A549 (cell line): ENCODE measurements at regions not wholly inside any gene's neighbourhood (a gene's known extent, or its start where the extent isn't known, plus 50 kb on each side); places are given as distances from the start of the nearest gene placed in this dataset.
"Not testable (repeated sequence)": the region's sequence is repeated elsewhere in the genome, so short reads cannot be mapped to it uniquely, and the experiment has no call there.

Source experiments
- ATAC-seq, 2 experiments: fragments of 200-7000 bp in 1 of 2; fragments of >200 bp in 1 of 2; cut with Nextera tagmentation in 1 of 2; cut with Tn5 transposase in 1 of 2; 3 replicates each; pipeline versions ENCODE4 v1.8.0 to v1.9.1; 2018 to 2020; ENCODE audit warnings: mild to moderate bottlenecking in 1 of 2, moderate library complexity in 1 of 2
- CTCF ChIA-PET: fragments of 300-600 bp; sonication (Branson Sonifier 250); formaldehyde crosslinking; extraction: SDS; loops from one replicate; lab custom pipeline; 2021; ENCODE audit warnings: antibody characterized with exemption, inconsistent platforms; lab: Yijun Ruan, JAX
- POLR2A ChIA-PET: fragments of 350-600 bp; formaldehyde crosslinking; extraction: SDS; loops from one replicate; lab custom pipeline; 2021; ENCODE audit warnings: antibody characterized with exemption, inconsistent platforms; lab: Yijun Ruan, JAX
- DNase-seq, 2 experiments: peaks; one replicate each; pipeline versions ENCODE4 v3.0.0 to v3.0.0-alpha.2; 2011 to 2016; ENCODE audit warnings: low read depth in 1 of 2, low spot score in 1 of 2
- FAIRE-seq: peaks from 2 replicates; lab custom pipeline; 2011; peaks lifted over from hg19 to GRCh38; lab: Jason Lieb, UNC
- H3K27ac ChIP-seq, 2 experiments: fragments of >200 bp; sonication (Bioruptor Twin); formaldehyde crosslinking; 3 replicates each; pipeline ENCODE4 v1.5.1; 2016 to 2017
- H3K4me1 ChIP-seq: fragments of >200 bp; sonication (Bioruptor Twin); formaldehyde crosslinking; 3 replicates; pipeline ENCODE4 v1.6.1; 2016
- H3K4me2 ChIP-seq: fragments of >200 bp; sonication (Bioruptor Twin); formaldehyde crosslinking; 3 replicates; pipeline ENCODE4 v1.6.1; 2016
- H3K4me3 ChIP-seq: fragments of >200 bp; sonication (Bioruptor Twin); formaldehyde crosslinking; 3 replicates; pipeline ENCODE4 v1.5.1; 2016
- H3K9me3 ChIP-seq: fragments of >200 bp; sonication (Bioruptor Twin); formaldehyde crosslinking; 3 replicates; pipeline ENCODE4 v1.6.1; 2016
- BHLHE40 ChIP-seq: IDR thresholded peaks from 2 replicates; pipeline ENCODE4 v1.6.1; 2012; ENCODE audit warnings: low read depth, low read length, inconsistent platforms
- CBX2 ChIP-seq: fragments of 200-600 bp; sonication (generic); IDR thresholded peaks from 2 replicates; pipeline ENCODE4 v1.6.1; 2016; ENCODE audit warnings: low read depth, mild to moderate bottlenecking, borderline replicate concordance
- CBX8 ChIP-seq: fragments of 200-600 bp; sonication (generic); IDR thresholded peaks from 2 replicates; pipeline ENCODE4 v1.6.1; 2016
- CEBPB ChIP-seq, 2 experiments: fragments of >200 bp in 1 of 2; sonication (Bioruptor Twin) in 1 of 2; formaldehyde crosslinking in 1 of 2; IDR thresholded peaks; 2 replicates each; pipeline ENCODE4 v1.6.1; 2012 to 2016
- EHMT2 ChIP-seq: fragments of 200-600 bp; sonication (generic); IDR thresholded peaks from 2 replicates; pipeline ENCODE4 v1.6.1; 2016; ENCODE audit warnings: antibody characterized with exemption, low read depth, mild to moderate bottlenecking, moderate library complexity
- FOSL2 ChIP-seq, 2 experiments: fragments of 450-650 bp in 1 of 2; fragments of >200 bp in 1 of 2; sonication (Bioruptor Twin) in 1 of 2; formaldehyde crosslinking; IDR thresholded peaks; 2 replicates each; pipeline versions ENCODE4 v1.5.0 to v1.6.1; 2016 to 2020; ENCODE audit warnings: mild to moderate bottlenecking in 1 of 2, moderate library complexity in 1 of 2
- FOXS1 ChIP-seq: fragments of 250-450 bp; sonication (Bioruptor Pico); IDR thresholded peaks from 2 replicates; pipeline ENCODE4 v1.5.0; 2020; ENCODE audit warnings: mild to moderate bottlenecking, moderate library complexity
- HEYL ChIP-seq: fragments of 250-450 bp; sonication (Bioruptor Pico); IDR thresholded peaks from 2 replicates; pipeline ENCODE4 v1.8.0; 2021; ENCODE audit warnings: mild to moderate bottlenecking, moderate library complexity
- HOXA7 ChIP-seq: fragments of 250-450 bp; sonication (Bioruptor Pico); IDR thresholded peaks from 2 replicates; pipeline ENCODE4 v1.5.0; 2020; ENCODE audit warnings: mild to moderate bottlenecking, moderate library complexity
- HOXB13 ChIP-seq: fragments of 250-450 bp; sonication (Bioruptor Pico); IDR thresholded peaks from 2 replicates; pipeline ENCODE4 v1.5.0; 2020; ENCODE audit warnings: low read depth, mild to moderate bottlenecking, moderate library complexity
- JUN ChIP-seq, 2 experiments: fragments of >200 bp; sonication (Bioruptor Twin); formaldehyde crosslinking; IDR thresholded peaks; 2 replicates in 1 of 2; 3 replicates in 1 of 2; pipeline ENCODE4 v1.6.1; 2016 to 2017
- JUNB ChIP-seq: fragments of >200 bp; sonication (Bioruptor Twin); formaldehyde crosslinking; IDR thresholded peaks from 2 replicates; pipeline ENCODE4 v1.6.1; 2016
- KDM1A ChIP-seq: fragments of 200-600 bp; sonication (generic); IDR thresholded peaks from 2 replicates; pipeline ENCODE4 v1.6.1; 2016; ENCODE audit warnings: low read depth, mild to moderate bottlenecking
- PHF8 ChIP-seq: fragments of 200-600 bp; sonication (generic); IDR thresholded peaks from 2 replicates; pipeline ENCODE4 v1.6.1; 2016; ENCODE audit warnings: low read depth, mild to moderate bottlenecking, antibody characterized with exemption, moderate library complexity, borderline replicate concordance
- RAD21 ChIP-seq, 2 experiments: fragments of >200 bp in 1 of 2; sonication (Bioruptor Twin) in 1 of 2; formaldehyde crosslinking in 1 of 2; IDR thresholded peaks in 1 of 2; conservative IDR thresholded peaks in 1 of 2; 2 replicates in 1 of 2; 3 replicates in 1 of 2; pipeline ENCODE4 v1.6.1; 2012 to 2018; ENCODE audit warnings: inconsistent platforms in 1 of 2
- RARB ChIP-seq: fragments of 250-450 bp; sonication (Bioruptor Pico); IDR thresholded peaks from 2 replicates; pipeline ENCODE4 v1.8.0; 2021; ENCODE audit warnings: mild to moderate bottlenecking, moderate library complexity
- ZFP36 ChIP-seq: fragments of 450-650 bp; IDR thresholded peaks from 2 replicates; pipeline ENCODE4 v1.6.1; 2014; ENCODE audit warnings: borderline replicate concordance; ENCODE audit not compliant: partially characterized antibody
- ZNF302 ChIP-seq: fragments of 250-450 bp; sonication (Bioruptor Pico); IDR thresholded peaks from 2 replicates; pipeline ENCODE4 v1.9.0; 2021; ENCODE audit warnings: inconsistent platforms, mild to moderate bottlenecking, moderate library complexity
- WGBS: methylation state at CpG from one replicate; pipeline ENCODE4 v1.1.6; 2017; ENCODE audit errors: missing lambda C conversion rate; 5-methylcytosine and 5-hydroxymethylcytosine counted together
- TF ChIP-seq, protein P1 (sequence below): fragments of >200 bp; sonication (Bioruptor Twin); formaldehyde crosslinking; IDR thresholded peaks from 3 replicates; pipeline ENCODE4 v1.6.1; 2016
- TF ChIP-seq, protein P2 (sequence below): fragments of 450-650 bp; IDR thresholded peaks from 2 replicates; pipeline ENCODE4 v1.6.1; 2014; ENCODE audit warnings: antibody characterized with exemption
- TF ChIP-seq, protein P3 (sequence below): fragments of >200 bp; sonication (Bioruptor Twin); formaldehyde crosslinking; IDR thresholded peaks from 3 replicates; pipeline ENCODE4 v1.5.1; 2016
- TF ChIP-seq, protein P4 (sequence below): IDR thresholded peaks from 2 replicates; pipeline ENCODE4 v1.6.1; 2012
- TF ChIP-seq, protein P5 (sequence below): fragments of 250-450 bp; sonication (Bioruptor Pico); IDR thresholded peaks from 2 replicates; pipeline ENCODE4 v1.5.0; 2020; ENCODE audit warnings: low read depth, mild to moderate bottlenecking, moderate library complexity
- TF ChIP-seq, protein P6 (sequence below): fragments of 150-350 bp; IDR thresholded peaks from 2 replicates; pipeline ENCODE4 v1.6.1; 2014; ENCODE audit warnings: low read depth, mild to moderate bottlenecking, low read length

DNA sequence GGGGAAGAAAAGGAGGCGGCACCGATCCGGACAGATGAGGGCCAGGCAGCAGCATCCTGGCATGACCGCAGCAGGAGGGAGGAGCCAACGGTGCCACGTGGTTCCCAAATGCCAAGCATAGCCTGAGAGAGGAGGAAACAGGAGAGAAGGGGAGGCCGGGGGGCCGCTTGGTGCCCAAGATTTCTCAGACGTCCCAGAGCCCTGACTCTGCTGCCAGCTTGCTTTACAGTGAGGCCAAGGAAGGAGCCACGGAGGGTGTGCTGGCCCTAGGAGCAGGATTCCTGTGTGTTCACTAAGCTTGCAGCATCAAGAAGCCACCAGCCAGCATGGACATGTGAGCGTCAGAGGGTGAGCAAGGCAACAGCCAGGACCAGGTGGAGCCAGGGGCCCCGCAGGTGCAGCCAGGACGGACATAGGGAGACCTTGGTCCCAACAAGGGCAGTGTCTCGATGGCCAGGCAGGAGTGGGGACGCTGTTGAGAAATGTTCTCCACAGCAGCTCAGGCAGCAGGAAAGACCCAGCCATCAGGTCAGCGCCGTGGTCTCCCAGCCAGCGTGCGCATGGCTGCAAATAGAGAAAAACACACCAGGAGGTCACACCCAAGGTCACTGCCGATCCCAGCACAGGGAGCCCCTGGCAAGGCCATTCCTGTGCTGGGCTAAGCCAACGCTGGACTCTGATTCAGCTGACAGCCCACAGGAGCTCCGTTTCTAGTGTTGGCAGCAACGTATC, 143.7 kb downstream of the DLL1 start:
- FAIRE-seq (no peak), ATAC-seq (peak; percentile 47 to 67; a peak in 3 of 6 replicates), DNase-seq (no peak)
- Histone ChIP-seq H3K4me1 (no peaks in the 10 kb centered on the region), H3K4me3 (no peak overlapping the region), H3K4me2 (no peak overlapping the region), H3K9me3 (no peaks in the 10 kb centered on the region), H3K27ac (no peak overlapping the region)
- TF ChIP-seq, protein P1, sequence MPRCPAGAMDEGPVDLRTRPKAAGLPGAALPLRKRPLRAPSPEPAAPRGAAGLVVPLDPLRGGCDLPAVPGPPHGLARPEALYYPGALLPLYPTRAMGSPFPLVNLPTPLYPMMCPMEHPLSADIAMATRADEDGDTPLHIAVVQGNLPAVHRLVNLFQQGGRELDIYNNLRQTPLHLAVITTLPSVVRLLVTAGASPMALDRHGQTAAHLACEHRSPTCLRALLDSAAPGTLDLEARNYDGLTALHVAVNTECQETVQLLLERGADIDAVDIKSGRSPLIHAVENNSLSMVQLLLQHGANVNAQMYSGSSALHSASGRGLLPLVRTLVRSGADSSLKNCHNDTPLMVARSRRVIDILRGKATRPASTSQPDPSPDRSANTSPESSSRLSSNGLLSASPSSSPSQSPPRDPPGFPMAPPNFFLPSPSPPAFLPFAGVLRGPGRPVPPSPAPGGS, result no peak
- TF ChIP-seq RARB (CRISPR knock-in tag) (no peak), CBX2 (no peak), FOSL2 (IDR thresholded peaks at IDR 0.05) (no peak), FOSL2 (CRISPR knock-in tag; IDR thresholded peaks at IDR 0.05) (no peak), EHMT2 (no peak), ZFP36 (no peak), ZNF302 (CRISPR knock-in tag) (no peak), HOXB13 (CRISPR knock-in tag) (no peak), BHLHE40 (no peak), CEBPB (IDR thresholded peaks at IDR 0.05) (no peak), HEYL (CRISPR knock-in tag) (no peak), JUNB (no peak), JUN (IDR thresholded peaks at IDR 0.05) (no peak), KDM1A (no peak)
- TF ChIP-seq, protein P2, sequence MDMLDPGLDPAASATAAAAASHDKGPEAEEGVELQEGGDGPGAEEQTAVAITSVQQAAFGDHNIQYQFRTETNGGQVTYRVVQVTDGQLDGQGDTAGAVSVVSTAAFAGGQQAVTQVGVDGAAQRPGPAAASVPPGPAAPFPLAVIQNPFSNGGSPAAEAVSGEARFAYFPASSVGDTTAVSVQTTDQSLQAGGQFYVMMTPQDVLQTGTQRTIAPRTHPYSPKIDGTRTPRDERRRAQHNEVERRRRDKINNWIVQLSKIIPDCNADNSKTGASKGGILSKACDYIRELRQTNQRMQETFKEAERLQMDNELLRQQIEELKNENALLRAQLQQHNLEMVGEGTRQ, result no peak
- TF ChIP-seq, protein P3, sequence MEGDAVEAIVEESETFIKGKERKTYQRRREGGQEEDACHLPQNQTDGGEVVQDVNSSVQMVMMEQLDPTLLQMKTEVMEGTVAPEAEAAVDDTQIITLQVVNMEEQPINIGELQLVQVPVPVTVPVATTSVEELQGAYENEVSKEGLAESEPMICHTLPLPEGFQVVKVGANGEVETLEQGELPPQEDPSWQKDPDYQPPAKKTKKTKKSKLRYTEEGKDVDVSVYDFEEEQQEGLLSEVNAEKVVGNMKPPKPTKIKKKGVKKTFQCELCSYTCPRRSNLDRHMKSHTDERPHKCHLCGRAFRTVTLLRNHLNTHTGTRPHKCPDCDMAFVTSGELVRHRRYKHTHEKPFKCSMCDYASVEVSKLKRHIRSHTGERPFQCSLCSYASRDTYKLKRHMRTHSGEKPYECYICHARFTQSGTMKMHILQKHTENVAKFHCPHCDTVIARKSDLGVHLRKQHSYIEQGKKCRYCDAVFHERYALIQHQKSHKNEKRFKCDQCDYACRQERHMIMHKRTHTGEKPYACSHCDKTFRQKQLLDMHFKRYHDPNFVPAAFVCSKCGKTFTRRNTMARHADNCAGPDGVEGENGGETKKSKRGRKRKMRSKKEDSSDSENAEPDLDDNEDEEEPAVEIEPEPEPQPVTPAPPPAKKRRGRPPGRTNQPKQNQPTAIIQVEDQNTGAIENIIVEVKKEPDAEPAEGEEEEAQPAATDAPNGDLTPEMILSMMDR, result no peak
- TF ChIP-seq, protein P4, sequence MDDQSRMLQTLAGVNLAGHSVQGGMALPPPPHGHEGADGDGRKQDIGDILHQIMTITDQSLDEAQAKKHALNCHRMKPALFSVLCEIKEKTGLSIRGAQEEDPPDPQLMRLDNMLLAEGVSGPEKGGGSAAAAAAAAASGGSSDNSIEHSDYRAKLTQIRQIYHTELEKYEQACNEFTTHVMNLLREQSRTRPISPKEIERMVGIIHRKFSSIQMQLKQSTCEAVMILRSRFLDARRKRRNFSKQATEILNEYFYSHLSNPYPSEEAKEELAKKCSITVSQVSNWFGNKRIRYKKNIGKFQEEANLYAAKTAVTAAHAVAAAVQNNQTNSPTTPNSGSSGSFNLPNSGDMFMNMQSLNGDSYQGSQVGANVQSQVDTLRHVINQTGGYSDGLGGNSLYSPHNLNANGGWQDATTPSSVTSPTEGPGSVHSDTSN, result no peak
- TF ChIP-seq, protein P5, sequence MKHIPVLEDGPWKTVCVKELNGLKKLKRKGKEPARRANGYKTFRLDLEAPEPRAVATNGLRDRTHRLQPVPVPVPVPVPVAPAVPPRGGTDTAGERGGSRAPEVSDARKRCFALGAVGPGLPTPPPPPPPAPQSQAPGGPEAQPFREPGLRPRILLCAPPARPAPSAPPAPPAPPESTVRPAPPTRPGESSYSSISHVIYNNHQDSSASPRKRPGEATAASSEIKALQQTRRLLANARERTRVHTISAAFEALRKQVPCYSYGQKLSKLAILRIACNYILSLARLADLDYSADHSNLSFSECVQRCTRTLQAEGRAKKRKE, result no peak
- ChIA-PET POLR2A (no interaction called here), CTCF (no interaction called here)
- 64% methylated on average over 21 of the region's 23 CpGs for WGBS

DNA sequence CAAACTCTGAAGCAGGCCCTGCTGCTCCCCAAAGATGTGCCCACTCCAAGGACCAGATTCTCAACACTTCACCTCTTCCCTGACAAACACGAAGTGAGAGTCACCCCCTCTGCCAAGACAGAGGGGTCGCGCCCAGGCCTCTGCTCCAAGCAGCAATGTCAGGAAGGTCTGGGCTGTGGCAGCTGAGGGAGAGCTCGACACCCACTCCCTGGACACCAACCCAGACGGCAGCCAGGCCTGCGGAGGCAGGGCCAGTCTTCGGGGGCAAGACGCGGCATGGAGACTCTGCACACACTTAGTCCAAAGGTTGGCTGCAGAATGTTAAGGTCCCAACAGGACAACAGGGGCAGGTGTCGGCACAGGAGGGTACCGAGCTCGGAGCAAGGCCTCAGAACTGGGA, 144.2 kb downstream of the DLL1 start:
- CTCF ChIA-PET, result no interaction called here
- no peak for DNase-seq
- Histone ChIP-seq H3K9me3 (no peaks in the 10 kb centered on the region), H3K4me1 (no peaks in the 10 kb centered on the region), H3K27ac (no peak overlapping the region), H3K4me3 (no peak overlapping the region), H3K4me2 (no peak overlapping the region)
- TF ChIP-seq PHF8 (no peak), EHMT2 (no peak), FOXS1 (CRISPR knock-in tag) (no peak), RAD21 (conservative IDR thresholded peaks at IDR 0.05 in 1 of 2, IDR thresholded peaks at IDR 0.05 in 1 of 2) (no peak), CBX8 (no peak), HOXA7 (no peak)
- TF ChIP-seq, protein P1, result no peak
- TF ChIP-seq, protein P6, sequence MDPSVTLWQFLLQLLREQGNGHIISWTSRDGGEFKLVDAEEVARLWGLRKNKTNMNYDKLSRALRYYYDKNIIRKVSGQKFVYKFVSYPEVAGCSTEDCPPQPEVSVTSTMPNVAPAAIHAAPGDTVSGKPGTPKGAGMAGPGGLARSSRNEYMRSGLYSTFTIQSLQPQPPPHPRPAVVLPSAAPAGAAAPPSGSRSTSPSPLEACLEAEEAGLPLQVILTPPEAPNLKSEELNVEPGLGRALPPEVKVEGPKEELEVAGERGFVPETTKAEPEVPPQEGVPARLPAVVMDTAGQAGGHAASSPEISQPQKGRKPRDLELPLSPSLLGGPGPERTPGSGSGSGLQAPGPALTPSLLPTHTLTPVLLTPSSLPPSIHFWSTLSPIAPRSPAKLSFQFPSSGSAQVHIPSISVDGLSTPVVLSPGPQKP, result no peak
- POLR2A ChIA-PET, result no interaction called here
- 73% methylated on average over 11 of the region's 12 CpGs for WGBS
- no peak for FAIRE-seq
- ATAC-seq, result peak in 1 of 2 experiments; percentile 21; a peak in 1 of 6 replicates

DNA sequence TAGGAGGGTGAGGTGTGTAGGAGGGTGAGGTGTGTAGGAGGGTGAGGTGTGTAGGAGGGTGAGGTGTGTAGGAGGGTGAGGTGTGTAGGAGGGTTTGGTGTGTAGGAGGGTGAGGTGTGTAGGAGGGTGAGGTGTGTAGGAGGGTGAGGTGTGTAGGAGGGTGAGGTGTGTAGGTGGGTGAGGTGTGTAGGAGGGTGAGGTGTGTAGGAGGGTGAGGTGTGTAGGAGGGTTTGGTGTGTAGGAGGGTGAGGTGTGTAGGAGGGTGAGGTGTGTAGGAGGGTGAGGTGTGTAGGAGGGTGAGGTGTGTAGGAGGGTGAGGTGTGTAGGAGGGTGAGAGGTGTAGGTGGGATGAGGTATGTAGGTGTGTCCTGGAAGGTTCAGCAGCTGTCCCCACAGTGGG, 144.7 kb downstream of the DLL1 start:
- CTCF ChIA-PET, FAIRE-seq: not testable (repeated sequence)

More for the DNA sequence above, 144.7 kb downstream of the DLL1 start:
- POLR2A ChIA-PET, DNase-seq, H3K4me2 ChIP-seq, H3K4me3 ChIP-seq, H3K4me1 ChIP-seq, H3K27ac ChIP-seq, ATAC-seq, H3K9me3 ChIP-seq: not testable (repeated sequence)
